Endothelial cell of umbilical vein (primary cell): ENCODE measurements at regions not wholly inside any gene's neighbourhood (a gene's known extent, or its start where the extent isn't known, plus 50 kb on each side); places are given as distances from the start of the nearest gene placed in this dataset.

Experiments
- BruUV-seq: library from RNA; stranded (reverse); fragments of 400-500 nt; replicated peaks from 2 replicates; lab custom pipeline; 2021; lab: Mats Ljungman, UMichigan
- CTCF ChIA-PET: fragments of 300-600, 350-600 bp; sonication (Branson Sonifier 250); formaldehyde crosslinking; loops from one replicate; lab custom pipeline; 2021; ENCODE audit warnings: antibody characterized with exemption, inconsistent platforms; lab: Charles Lee
- POLR2A ChIA-PET: fragments of 300-600, 350-600 bp; sonication (Branson Sonifier 250); formaldehyde crosslinking; loops from one replicate; lab custom pipeline; 2021; ENCODE audit warnings: antibody characterized with exemption, inconsistent platforms; lab: Charles Lee
- DNase-seq: peaks from one replicate; pipeline ENCODE4 v3.0.0-alpha.2; 2011; ENCODE audit warnings: low read depth, low spot score
- FAIRE-seq: peaks from 2 replicates; lab custom pipeline; 2011; peaks lifted over from hg19 to GRCh38; lab: Jason Lieb, UNC
- H2AFZ ChIP-seq: 2 replicates; pipeline ENCODE4 v1.6.0; 2012; ENCODE audit warnings: low read depth, low read length, control low read depth, inconsistent platforms
- H3K27ac ChIP-seq: 2 replicates; pipeline ENCODE4 v1.5.1; 2011; ENCODE audit warnings: low read depth, mild to moderate bottlenecking, control low read depth, low read length, moderate library complexity; ENCODE audit not compliant: insufficient read depth
- H3K27me3 ChIP-seq, 2 experiments: 2 replicates each; pipeline versions ENCODE4 v1.6.0 to v1.6.1; 2011; ENCODE audit warnings: low read length in 2 of 2, mixed read lengths in 1 of 2; ENCODE audit not compliant: control insufficient read depth in 2 of 2, insufficient read depth in 2 of 2
- H3K36me3 ChIP-seq, 2 experiments: 2 replicates in 1 of 2; 3 replicates in 1 of 2; pipeline ENCODE4 v1.5.1; 2011; ENCODE audit warnings: low read length in 2 of 2, mild to moderate bottlenecking in 1 of 2, moderate library complexity in 1 of 2; ENCODE audit not compliant: control insufficient read depth in 2 of 2, insufficient read depth in 2 of 2; ENCODE audit errors: extremely low read depth in 1 of 2
- H3K4me1 ChIP-seq: 3 replicates; pipeline ENCODE4 v1.5.1; 2011; ENCODE audit warnings: mild to moderate bottlenecking, low read length; ENCODE audit not compliant: control insufficient read depth, insufficient read depth; ENCODE audit errors: extremely low read depth
- H3K4me2 ChIP-seq: 2 replicates; pipeline ENCODE4 v1.6.1; 2011; ENCODE audit warnings: low read length, control low read depth, mixed read lengths; ENCODE audit not compliant: insufficient read depth
- H3K4me3 ChIP-seq, 3 experiments: fragments of 200-600 bp in 1 of 3; sonication (generic), shearing (Covaris generic) in 1 of 3; replicated peaks in 1 of 3; 2 replicates each; pipeline ENCODE4 v1.5.1; 2011 to 2016; ENCODE audit warnings: control low read depth in 3 of 3, low read length in 3 of 3, mild to moderate bottlenecking in 2 of 3, inconsistent platforms in 1 of 3, low read depth in 1 of 3, moderate library complexity in 1 of 3; ENCODE audit not compliant: insufficient read depth in 1 of 3
- H3K79me2 ChIP-seq: 2 replicates; pipeline ENCODE4 v1.6.0; 2012; ENCODE audit warnings: low read length, inconsistent platforms; ENCODE audit not compliant: control insufficient read depth, insufficient read depth
- H3K9ac ChIP-seq: replicated peaks from 2 replicates; pipeline ENCODE3; 2011; ENCODE audit warnings: low read length, control low read depth; ENCODE audit not compliant: insufficient read depth; ENCODE audit errors: extremely low read depth
- H3K9me1 ChIP-seq: replicated peaks from 3 replicates; pipeline ENCODE4 v1.6.0; 2011; ENCODE audit warnings: mild to moderate bottlenecking, low read length; ENCODE audit not compliant: control insufficient read depth, insufficient read depth; ENCODE audit errors: extremely low read depth
- H3K9me3 ChIP-seq: replicated peaks from 2 replicates; pipeline ENCODE4 v1.5.1; 2012; ENCODE audit warnings: low read length, inconsistent platforms; ENCODE audit not compliant: control insufficient read depth, insufficient read depth
- H4K20me1 ChIP-seq: replicated peaks from 2 replicates; pipeline ENCODE3; 2011; ENCODE audit warnings: mild to moderate bottlenecking, low read length; ENCODE audit not compliant: control insufficient read depth, insufficient read depth; ENCODE audit errors: extremely low read depth
- EZH2 ChIP-seq: IDR thresholded peaks from 2 replicates; pipeline ENCODE4 v1.6.1; 2012; ENCODE audit warnings: borderline replicate concordance, low read depth, mild to moderate bottlenecking, moderate library complexity, low read length, inconsistent platforms; ENCODE audit not compliant: severe bottlenecking
- FOS ChIP-seq: IDR thresholded peaks from 2 replicates; pipeline ENCODE4 v1.6.1; 2011; ENCODE audit warnings: mild to moderate bottlenecking, low read length, moderate library complexity, borderline replicate concordance; ENCODE audit not compliant: insufficient read depth
- GATA2 ChIP-seq: IDR thresholded peaks from 2 replicates; pipeline ENCODE4 v1.7.0; 2011; ENCODE audit warnings: low read depth, mild to moderate bottlenecking, moderate library complexity, mixed read lengths, low read length; ENCODE audit not compliant: insufficient read length, insufficient read depth
- JUN ChIP-seq: IDR thresholded peaks from 2 replicates; pipeline ENCODE4 v1.6.1; 2011; ENCODE audit warnings: borderline replicate concordance, low read depth; ENCODE audit not compliant: insufficient read length, insufficient read depth
- MYC ChIP-seq: IDR thresholded peaks from one replicate; pipeline ENCODE4 v1.6.1; 2011; ENCODE audit warnings: mild to moderate bottlenecking, low read depth, low read length
- POLR2A ChIP-seq: IDR thresholded peaks from 2 replicates; pipeline ENCODE4 v1.6.1; 2012; ENCODE audit warnings: low read depth, mild to moderate bottlenecking, control low read depth, low read length
- POLR2AphosphoS5 ChIP-seq: IDR thresholded peaks from 2 replicates; pipeline ENCODE4 v1.6.1; 2012; ENCODE audit warnings: low read depth, mild to moderate bottlenecking, control low read depth, low read length, moderate library complexity; ENCODE audit not compliant: insufficient read depth
- dilution Hi-C: fragments of 300-500 bp; cut with MboI; formaldehyde crosslinking; loops from one replicate; pipeline ENCODE4 v1.15.0; 2019; ENCODE audit warnings: low sequenced_read_pairs; ENCODE audit not compliant: extremely low pct_ligation_motif_present
- intact Hi-C: fragments of 100-400 bp; cut with micrococcal nuclease; formaldehyde crosslinking; loops from one replicate; pipeline ENCODE4 v1.10.0; 2022
- TF ChIP-seq, protein P1 (sequence below): IDR thresholded peaks from 2 replicates; pipeline ENCODE4 v1.6.1; 2011; ENCODE audit not compliant: insufficient read depth, insufficient read length
- TF ChIP-seq, protein P2 (sequence below), 2 donors: IDR thresholded peaks; 1 replicate in 1 of 2; 2 replicates in 1 of 2; pipeline ENCODE4 v1.5.1; 2011; ENCODE audit warnings: low read length in 2 of 2, mild to moderate bottlenecking in 2 of 2, moderate library complexity in 2 of 2, control low read depth in 1 of 2, inconsistent platforms in 1 of 2, low read depth in 1 of 2; ENCODE audit not compliant: insufficient read depth in 1 of 2; ENCODE audit errors: extremely low read depth in 1 of 2

DNA sequence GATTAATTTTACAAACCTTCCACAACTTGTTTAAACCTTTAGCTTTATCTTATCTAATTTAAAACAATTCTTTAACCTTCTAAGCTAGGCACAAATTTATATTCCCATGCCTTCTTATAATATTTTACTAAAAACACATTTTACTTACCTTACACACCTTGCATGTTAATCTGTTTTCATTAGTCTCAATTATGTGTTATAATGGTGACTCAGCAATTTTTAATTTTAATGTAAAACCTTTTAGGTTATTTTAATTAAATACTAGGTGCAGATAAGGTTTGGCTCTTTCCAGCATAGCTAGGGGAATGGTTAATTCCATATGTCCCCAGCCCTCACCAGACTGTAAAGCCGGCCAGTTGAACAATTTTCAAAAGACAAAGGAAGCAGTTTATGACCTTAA is 264.6 kb upstream of the SGO1 start:
- CTCF ChIA-PET, result interaction anchor here (1.3 kb wide), 1 partner anchor 12 kb away, joined by 4 read pairs; no protein-coding TSS in a partner anchor
- Histone ChIP-seq H3K9ac (no peak overlapping the region), H3K27me3 (no peaks in the 10 kb centered on the region), H3K9me1 (no peaks in the 10 kb centered on the region), H3K4me2 (no peak overlapping the region), H3K9me3 (no peaks in the 10 kb centered on the region), H4K20me1 (no peaks in the 10 kb centered on the region), H3K79me2 (no peaks in the 10 kb centered on the region), H3K4me1 (no peaks in the 10 kb centered on the region), H3K4me3 (no peak overlapping the region), H2AFZ (no peak overlapping the region), H3K36me3 (no peaks in the 10 kb centered on the region), H3K27ac (no peak overlapping the region)
- no TSS peak for BruUV-seq
- TF ChIP-seq POLR2A (no peak), MYC (no peak), EZH2 (no peak), GATA2 (no peak), JUN (no peak), POLR2AphosphoS5 (no peak), FOS (no peak)
- TF ChIP-seq, protein P1, sequence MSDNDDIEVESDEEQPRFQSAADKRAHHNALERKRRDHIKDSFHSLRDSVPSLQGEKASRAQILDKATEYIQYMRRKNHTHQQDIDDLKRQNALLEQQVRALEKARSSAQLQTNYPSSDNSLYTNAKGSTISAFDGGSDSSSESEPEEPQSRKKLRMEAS, result no peak
- TF ChIP-seq, protein P2, sequence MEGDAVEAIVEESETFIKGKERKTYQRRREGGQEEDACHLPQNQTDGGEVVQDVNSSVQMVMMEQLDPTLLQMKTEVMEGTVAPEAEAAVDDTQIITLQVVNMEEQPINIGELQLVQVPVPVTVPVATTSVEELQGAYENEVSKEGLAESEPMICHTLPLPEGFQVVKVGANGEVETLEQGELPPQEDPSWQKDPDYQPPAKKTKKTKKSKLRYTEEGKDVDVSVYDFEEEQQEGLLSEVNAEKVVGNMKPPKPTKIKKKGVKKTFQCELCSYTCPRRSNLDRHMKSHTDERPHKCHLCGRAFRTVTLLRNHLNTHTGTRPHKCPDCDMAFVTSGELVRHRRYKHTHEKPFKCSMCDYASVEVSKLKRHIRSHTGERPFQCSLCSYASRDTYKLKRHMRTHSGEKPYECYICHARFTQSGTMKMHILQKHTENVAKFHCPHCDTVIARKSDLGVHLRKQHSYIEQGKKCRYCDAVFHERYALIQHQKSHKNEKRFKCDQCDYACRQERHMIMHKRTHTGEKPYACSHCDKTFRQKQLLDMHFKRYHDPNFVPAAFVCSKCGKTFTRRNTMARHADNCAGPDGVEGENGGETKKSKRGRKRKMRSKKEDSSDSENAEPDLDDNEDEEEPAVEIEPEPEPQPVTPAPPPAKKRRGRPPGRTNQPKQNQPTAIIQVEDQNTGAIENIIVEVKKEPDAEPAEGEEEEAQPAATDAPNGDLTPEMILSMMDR (IDR thresholded peaks at IDR 0.05; ENCODE audit: extremely low read depth in 1 of 2, insufficient read depth in 1 of 2, low read depth in 1 of 2, low read length in 2 of 2), result no peak
- FAIRE-seq, result no peak
- POLR2A ChIA-PET, result no interaction called here
- intact Hi-C loops (no loop called here), dilution Hi-C loops (no loop called here)
- DNase-seq, result no peak
